H9 (cell line): ENCODE measurements at regions not wholly inside any gene's neighbourhood (a gene's known extent, or its start where the extent isn't known, plus 50 kb on each side); places are given as distances from the start of the nearest gene placed in this dataset.

Experiments used
- DNase-seq: peaks from one replicate; pipeline ENCODE4 v3.0.0-alpha.2; 2017
- H2AFZ ChIP-seq: one replicate; pipeline ENCODE4 v1.6.1; 2013; ENCODE audit warnings: mild to moderate bottlenecking, low read length, control low read depth, moderate library complexity
- H2AK5ac ChIP-seq: 2 replicates; pipeline ENCODE4 v1.6.1; 2013; ENCODE audit warnings: low read length, control low read depth, mixed read lengths; ENCODE audit not compliant: insufficient read length
- H2BK120ac ChIP-seq: one replicate; pipeline ENCODE4 v1.6.1; 2013; ENCODE audit warnings: low read depth, mild to moderate bottlenecking, low read length, control low read depth, inconsistent platforms; ENCODE audit not compliant: poor library complexity, severe bottlenecking
- H2BK12ac ChIP-seq: 2 replicates; pipeline ENCODE4 v1.6.1; 2013; ENCODE audit warnings: low read length, control low read depth, mixed read lengths, low read depth; ENCODE audit not compliant: insufficient read length
- H2BK15ac ChIP-seq: 2 replicates; pipeline ENCODE4 v1.6.1; 2013; ENCODE audit warnings: low read depth, low read length, control low read depth
- H2BK20ac ChIP-seq: one replicate; pipeline ENCODE4 v1.6.1; 2013; ENCODE audit warnings: low read depth, mild to moderate bottlenecking, low read length, control low read depth, inconsistent platforms; ENCODE audit not compliant: poor library complexity, severe bottlenecking
- H2BK5ac ChIP-seq: 2 replicates; pipeline ENCODE4 v1.6.1; 2013; ENCODE audit warnings: low read length, control low read depth, mixed read lengths; ENCODE audit not compliant: insufficient read length
- H3K14ac ChIP-seq: 2 replicates; pipeline ENCODE4 v1.6.1; 2013; ENCODE audit warnings: low read length, control low read depth; ENCODE audit not compliant: insufficient read depth
- H3K18ac ChIP-seq: 2 replicates; pipeline ENCODE4 v1.6.1; 2013; ENCODE audit warnings: low read depth, mild to moderate bottlenecking, mixed read lengths, low read length, control low read depth; ENCODE audit not compliant: insufficient read length
- H3K23ac ChIP-seq: 2 replicates; pipeline ENCODE4 v1.6.1; 2013; ENCODE audit warnings: low read length, control low read depth, mixed read lengths, low read depth; ENCODE audit not compliant: insufficient read length
- H3K23me2 ChIP-seq: 2 replicates; pipeline ENCODE4 v1.6.1; 2013; ENCODE audit warnings: low read depth, mild to moderate bottlenecking, mixed read lengths, low read length, control low read depth; ENCODE audit not compliant: insufficient read length, poor library complexity, severe bottlenecking
- H3K27ac ChIP-seq: 2 replicates; pipeline ENCODE4 v1.5.1; 2013; ENCODE audit warnings: low read length, control low read depth, mixed read lengths, low read depth; ENCODE audit not compliant: insufficient read length
- H3K27me3 ChIP-seq: 2 replicates; pipeline ENCODE4 v1.6.1; 2013; ENCODE audit warnings: low read length, control low read depth, inconsistent platforms; ENCODE audit not compliant: insufficient read depth
- H3K4ac ChIP-seq: 2 replicates; pipeline ENCODE4 v1.6.1; 2013; ENCODE audit warnings: low read depth, mild to moderate bottlenecking, control low read depth, inconsistent platforms, low read length, moderate library complexity
- H3K4me1 ChIP-seq: 2 replicates; pipeline ENCODE4 v1.6.1; 2013; ENCODE audit warnings: low read length, control low read depth, inconsistent platforms; ENCODE audit not compliant: insufficient read depth
- H3K4me2 ChIP-seq: 2 replicates; pipeline ENCODE4 v1.6.1; 2013; ENCODE audit warnings: low read length, control low read depth, mixed read lengths; ENCODE audit not compliant: insufficient read length, insufficient read depth
- H3K56ac ChIP-seq: 2 replicates; pipeline ENCODE4 v1.6.1; 2013; ENCODE audit warnings: low read depth, mild to moderate bottlenecking, mixed read lengths, low read length, control low read depth; ENCODE audit not compliant: insufficient read length
- H3K79me1 ChIP-seq: 2 replicates; pipeline ENCODE4 v1.6.1; 2013; ENCODE audit warnings: low read depth, mild to moderate bottlenecking, moderate library complexity, low read length, control low read depth, inconsistent platforms; ENCODE audit not compliant: insufficient read depth, poor library complexity, severe bottlenecking
- H3K79me2 ChIP-seq: 2 replicates; pipeline ENCODE4 v1.6.1; 2013; ENCODE audit warnings: low read length, control low read depth, inconsistent platforms; ENCODE audit not compliant: insufficient read depth
- H3K9ac ChIP-seq: 2 replicates; pipeline ENCODE4 v1.6.1; 2013; ENCODE audit warnings: low read length, control low read depth, mixed read lengths; ENCODE audit not compliant: insufficient read length; ENCODE audit errors: extremely low read depth
- H3K9me3 ChIP-seq: one replicate; pipeline ENCODE4 v1.6.1; 2013; ENCODE audit warnings: low read depth, low read length, inconsistent platforms; ENCODE audit not compliant: control insufficient read depth
- H3T11ph ChIP-seq: one replicate; pipeline ENCODE4 v1.6.1; 2013; ENCODE audit warnings: mild to moderate bottlenecking, low read length, control low read depth, inconsistent platforms
- H4K20me1 ChIP-seq: one replicate; pipeline ENCODE4 v1.6.1; 2013; ENCODE audit not compliant: control insufficient read depth, insufficient read length, insufficient read depth
- H4K5ac ChIP-seq: 2 replicates; pipeline ENCODE4 v1.6.1; 2013; ENCODE audit warnings: low read depth, mild to moderate bottlenecking, mixed read lengths, low read length, control low read depth; ENCODE audit not compliant: insufficient read length
- H4K8ac ChIP-seq: replicated peaks from 2 replicates; pipeline ENCODE4 v1.6.1; 2013; ENCODE audit warnings: low read length, control low read depth, mixed read lengths, low read depth; ENCODE audit not compliant: insufficient read length
- H4K91ac ChIP-seq: 2 replicates; pipeline ENCODE4 v1.6.1; 2013; ENCODE audit warnings: low read depth, mild to moderate bottlenecking, moderate library complexity, mixed read lengths, low read length, control low read depth; ENCODE audit not compliant: insufficient read length
- H3K27ac Mint-ChIP-seq, 3 experiments: 2 replicates in 2 of 3; 3 replicates in 1 of 3; pipeline ENCODE4 v1.8.0; 2020 to 2021; ENCODE audit warnings: mixed read lengths in 3 of 3, mild to moderate bottlenecking in 1 of 3, moderate library complexity in 1 of 3
- H3K27me3 Mint-ChIP-seq: 2 replicates; pipeline ENCODE4 v1.8.0; 2021; ENCODE audit warnings: low read depth, mild to moderate bottlenecking, moderate library complexity, mixed read lengths
- H3K36me3 Mint-ChIP-seq, 3 experiments: 2 replicates in 2 of 3; 3 replicates in 1 of 3; pipeline ENCODE4 v1.8.0; 2020 to 2021; ENCODE audit warnings: low read depth in 3 of 3, mixed read lengths in 3 of 3; ENCODE audit not compliant: insufficient read depth in 1 of 3
- H3K4me1 Mint-ChIP-seq, 2 experiments: 2 replicates each; pipeline ENCODE4 v1.8.0; 2020; ENCODE audit warnings: mixed read lengths in 2 of 2
- H3K4me3 Mint-ChIP-seq, 2 experiments: 2 replicates in 1 of 2; 3 replicates in 1 of 2; pipeline ENCODE4 v1.8.0; 2020 to 2021; ENCODE audit warnings: mild to moderate bottlenecking in 2 of 2, mixed read lengths in 2 of 2, moderate library complexity in 1 of 2
- H3K9me3 Mint-ChIP-seq, 2 experiments: 2 replicates in 1 of 2; 3 replicates in 1 of 2; pipeline ENCODE4 v1.8.0; 2020; ENCODE audit warnings: mild to moderate bottlenecking in 2 of 2, mixed read lengths in 2 of 2, moderate library complexity in 1 of 2
- WGBS: extraction: QIAGEN DNeasy Blood & Tissue Kit; methylation state at CpG from one replicate; pipeline ENCODE4 v1.1.7; 2013; ENCODE audit warnings: missing lambda C conversion rate, low lambda C conversion rate, mixed read lengths; ENCODE audit not compliant: insufficient read length; ENCODE audit errors: extremely low coverage; 5-methylcytosine and 5-hydroxymethylcytosine counted together
- TF ChIP-seq, protein P1 (sequence below): fragments of 200-600 bp; sonication (generic); conservative IDR thresholded peaks from 3 replicates; pipeline ENCODE4 v1.8.0; 2021; ENCODE audit warnings: antibody characterized with exemption, mild to moderate bottlenecking

DNA sequence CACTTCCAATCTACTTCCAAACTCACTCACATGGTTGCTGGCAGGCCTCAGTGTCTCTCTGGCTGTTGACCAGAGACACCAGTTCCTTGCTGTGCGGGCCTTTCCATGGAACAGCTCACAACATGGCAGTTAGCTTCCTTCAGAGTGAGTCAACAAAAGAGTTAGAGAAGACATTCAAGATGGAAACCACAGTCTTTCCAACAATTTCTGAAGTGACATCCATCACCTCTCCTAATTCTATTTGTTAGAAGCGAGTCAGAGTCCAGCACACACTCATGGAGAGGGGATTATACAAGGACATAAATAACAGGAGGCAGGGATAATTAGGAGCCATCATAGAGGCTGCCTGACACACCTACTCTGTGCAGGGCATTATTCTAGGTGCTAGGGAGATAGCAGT is 62.5 kb upstream of the TMEM164 start:
- Histone ChIP-seq H3K14ac (no peak overlapping the region), H3K4ac (no peak overlapping the region), H3K56ac (no peak overlapping the region), H3K9ac (no peak overlapping the region), H3K9me3 (no peaks in the 10 kb centered on the region), H2BK15ac (no peak overlapping the region), H4K5ac (no peak overlapping the region), H3K18ac (no peak overlapping the region), H4K91ac (no peak overlapping the region), H4K20me1 (no peaks in the 10 kb centered on the region), H4K8ac (no peak overlapping the region), H2BK5ac (no peak overlapping the region), H3K27ac (no peak overlapping the region), H3K23ac (no peak overlapping the region), H2AFZ (no peak overlapping the region), H3K4me2 (no peak overlapping the region), H3K79me1 (no peaks in the 10 kb centered on the region), H3K23me2 (no peaks in the 10 kb centered on the region), H3K79me2 (no peaks in the 10 kb centered on the region), H2BK20ac (no peak overlapping the region), H2AK5ac (no peak overlapping the region), H2BK120ac (no peak overlapping the region), H3K4me1 (no peaks in the 10 kb centered on the region), H2BK12ac (no peak overlapping the region), H3T11ph (no peak overlapping the region), H3K27me3 (no peaks in the 10 kb centered on the region; the same call in 1 of the 2 replicates)
- TF ChIP-seq, protein P1, sequence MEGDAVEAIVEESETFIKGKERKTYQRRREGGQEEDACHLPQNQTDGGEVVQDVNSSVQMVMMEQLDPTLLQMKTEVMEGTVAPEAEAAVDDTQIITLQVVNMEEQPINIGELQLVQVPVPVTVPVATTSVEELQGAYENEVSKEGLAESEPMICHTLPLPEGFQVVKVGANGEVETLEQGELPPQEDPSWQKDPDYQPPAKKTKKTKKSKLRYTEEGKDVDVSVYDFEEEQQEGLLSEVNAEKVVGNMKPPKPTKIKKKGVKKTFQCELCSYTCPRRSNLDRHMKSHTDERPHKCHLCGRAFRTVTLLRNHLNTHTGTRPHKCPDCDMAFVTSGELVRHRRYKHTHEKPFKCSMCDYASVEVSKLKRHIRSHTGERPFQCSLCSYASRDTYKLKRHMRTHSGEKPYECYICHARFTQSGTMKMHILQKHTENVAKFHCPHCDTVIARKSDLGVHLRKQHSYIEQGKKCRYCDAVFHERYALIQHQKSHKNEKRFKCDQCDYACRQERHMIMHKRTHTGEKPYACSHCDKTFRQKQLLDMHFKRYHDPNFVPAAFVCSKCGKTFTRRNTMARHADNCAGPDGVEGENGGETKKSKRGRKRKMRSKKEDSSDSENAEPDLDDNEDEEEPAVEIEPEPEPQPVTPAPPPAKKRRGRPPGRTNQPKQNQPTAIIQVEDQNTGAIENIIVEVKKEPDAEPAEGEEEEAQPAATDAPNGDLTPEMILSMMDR: no peak
- H3K27ac Mint-ChIP-seq: no peak overlapping the region
- no peak for DNase-seq
- H3K27me3 Mint-ChIP-seq: no peaks in the 10 kb centered on the region
- no peaks in the 10 kb centered on the region; a peak in 1 of 7 replicates for H3K36me3 Mint-ChIP-seq
- H3K4me1 Mint-ChIP-seq: peaks cover 18% of the 10 kb centered on the region in 2 experiments
- no CpG with 5 or more reads among the region's 2 CpGs for WGBS
- H3K9me3 Mint-ChIP-seq: no peaks in the 10 kb centered on the region; a peak in 1 of 5 replicates
- no peak overlapping the region for H3K4me3 Mint-ChIP-seq
